ENCODE measurements at regions not wholly inside any gene's neighbourhood (a gene's known extent, or its start where the extent isn't known, plus 50 kb on each side); places are given as distances from the start of the nearest gene placed in this dataset.
"Not testable (repeated sequence)": the region's sequence is repeated elsewhere in the genome, so short reads cannot be mapped to it uniquely, and the experiment has no call there.

DNA sequence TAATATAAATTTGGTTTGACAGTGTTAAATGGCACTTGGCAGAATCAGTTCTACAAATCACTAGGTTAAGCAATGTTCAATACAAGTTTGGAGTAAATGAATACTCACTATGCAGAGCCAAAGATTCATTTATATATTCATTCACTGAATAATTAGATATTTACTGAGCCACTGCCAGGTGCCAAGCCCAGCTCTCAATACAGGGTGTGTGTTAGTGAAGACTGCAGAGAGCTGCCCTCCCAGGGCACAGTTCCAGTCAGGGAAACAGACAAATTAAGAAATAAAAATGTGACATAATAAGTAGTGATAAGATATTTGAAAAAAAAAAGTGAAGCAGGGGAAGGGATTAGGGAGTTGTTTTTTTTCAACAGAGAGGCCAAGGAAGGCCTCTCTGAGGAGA is 411.7 kb downstream of the KCNRG start:
- FAIRE-seq (no peak), DNase-seq (ENCODE audit: insufficient read length, low spot score) (no peak)
- TF ChIP-seq, protein P1, sequence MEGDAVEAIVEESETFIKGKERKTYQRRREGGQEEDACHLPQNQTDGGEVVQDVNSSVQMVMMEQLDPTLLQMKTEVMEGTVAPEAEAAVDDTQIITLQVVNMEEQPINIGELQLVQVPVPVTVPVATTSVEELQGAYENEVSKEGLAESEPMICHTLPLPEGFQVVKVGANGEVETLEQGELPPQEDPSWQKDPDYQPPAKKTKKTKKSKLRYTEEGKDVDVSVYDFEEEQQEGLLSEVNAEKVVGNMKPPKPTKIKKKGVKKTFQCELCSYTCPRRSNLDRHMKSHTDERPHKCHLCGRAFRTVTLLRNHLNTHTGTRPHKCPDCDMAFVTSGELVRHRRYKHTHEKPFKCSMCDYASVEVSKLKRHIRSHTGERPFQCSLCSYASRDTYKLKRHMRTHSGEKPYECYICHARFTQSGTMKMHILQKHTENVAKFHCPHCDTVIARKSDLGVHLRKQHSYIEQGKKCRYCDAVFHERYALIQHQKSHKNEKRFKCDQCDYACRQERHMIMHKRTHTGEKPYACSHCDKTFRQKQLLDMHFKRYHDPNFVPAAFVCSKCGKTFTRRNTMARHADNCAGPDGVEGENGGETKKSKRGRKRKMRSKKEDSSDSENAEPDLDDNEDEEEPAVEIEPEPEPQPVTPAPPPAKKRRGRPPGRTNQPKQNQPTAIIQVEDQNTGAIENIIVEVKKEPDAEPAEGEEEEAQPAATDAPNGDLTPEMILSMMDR (IDR thresholded peaks at IDR 0.05; ENCODE audit: insufficient read depth, missing control alignments): no peak

DNA sequence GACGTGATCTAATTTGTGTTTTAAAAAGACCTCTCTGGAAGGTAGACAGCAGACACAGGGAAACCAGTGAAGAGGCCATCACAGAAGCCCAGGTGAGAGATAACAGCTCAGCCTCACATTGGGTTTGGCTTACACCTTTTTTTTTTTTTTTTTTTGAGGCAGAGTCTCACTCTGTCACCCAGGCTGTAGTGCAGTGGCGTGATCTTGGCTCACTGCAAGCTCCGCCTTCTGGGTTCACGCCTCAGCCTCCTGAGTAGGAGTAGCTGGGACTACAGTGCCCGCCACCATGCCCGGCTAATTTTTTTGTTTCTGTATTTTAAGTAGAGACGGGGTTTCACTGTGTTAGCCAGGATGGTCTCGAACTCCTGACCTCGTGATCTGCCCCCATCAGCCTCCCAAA is 412.3 kb downstream of the KCNRG start:
- FAIRE-seq; DNase-seq (ENCODE audit: insufficient read length, low spot score): not testable (repeated sequence)

DNA sequence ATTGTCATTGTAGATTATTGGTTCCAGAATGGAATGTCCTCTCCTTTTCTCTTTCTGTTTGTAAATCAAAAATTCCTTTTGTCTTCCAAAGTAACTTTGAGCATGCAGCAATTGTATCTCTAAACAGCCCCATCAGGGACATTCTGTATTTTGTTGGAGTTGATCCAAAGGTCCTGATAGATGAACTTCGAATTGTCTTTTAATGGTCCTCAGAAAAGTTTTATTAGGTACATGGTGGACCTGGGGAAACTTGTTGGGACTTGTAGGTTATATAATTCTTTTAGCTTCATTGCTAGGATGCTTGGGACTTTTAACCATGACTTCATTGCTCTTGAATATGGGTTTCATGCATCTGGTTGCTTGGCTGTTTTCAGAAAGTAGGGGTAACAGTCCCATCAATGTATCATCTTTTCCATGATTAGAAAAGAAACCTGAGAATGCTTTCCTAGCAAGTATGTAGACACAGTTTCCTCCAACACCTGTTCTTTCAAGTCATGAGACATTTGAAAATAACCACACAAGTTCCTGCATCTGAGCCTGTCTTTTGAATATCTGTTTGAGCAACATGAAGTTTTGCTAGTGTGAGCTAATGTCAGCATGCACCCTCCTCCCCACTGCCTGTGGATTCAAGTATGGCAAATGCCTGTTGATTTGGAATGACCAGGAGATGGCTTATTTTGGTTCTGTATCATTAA is 413.1 kb downstream of the KCNRG start:
- DNase-seq (ENCODE audit: insufficient read length, low spot score): no peak
- TF ChIP-seq, protein P1 (IDR thresholded peaks at IDR 0.05; ENCODE audit: insufficient read depth, missing control alignments): no peak
- FAIRE-seq: no peak

DNA sequence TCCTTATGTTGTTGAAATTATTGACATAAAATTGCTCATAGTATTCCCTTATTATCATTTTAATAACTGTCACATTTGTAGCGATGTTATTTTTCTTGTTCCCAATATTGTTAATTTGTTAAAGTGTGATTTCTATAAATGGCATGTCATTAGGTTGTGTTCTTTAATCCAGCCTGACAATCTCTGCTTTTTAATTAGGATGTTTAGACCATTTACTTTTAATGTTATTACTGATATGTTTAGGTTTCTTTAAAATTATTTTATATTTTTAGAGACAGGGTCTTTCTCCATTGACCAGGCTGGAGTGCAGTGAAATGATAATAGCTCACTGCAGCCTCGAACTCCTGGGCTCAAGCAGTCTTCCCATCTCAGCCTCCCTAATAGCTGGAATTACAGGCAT is 408.5 kb downstream of the DLEU7 start:
- FAIRE-seq (no peak), DNase-seq (ENCODE audit: insufficient read length, low spot score) (no peak)
- TF ChIP-seq, protein P1 (IDR thresholded peaks at IDR 0.05; ENCODE audit: insufficient read depth, missing control alignments): no peak

DNA sequence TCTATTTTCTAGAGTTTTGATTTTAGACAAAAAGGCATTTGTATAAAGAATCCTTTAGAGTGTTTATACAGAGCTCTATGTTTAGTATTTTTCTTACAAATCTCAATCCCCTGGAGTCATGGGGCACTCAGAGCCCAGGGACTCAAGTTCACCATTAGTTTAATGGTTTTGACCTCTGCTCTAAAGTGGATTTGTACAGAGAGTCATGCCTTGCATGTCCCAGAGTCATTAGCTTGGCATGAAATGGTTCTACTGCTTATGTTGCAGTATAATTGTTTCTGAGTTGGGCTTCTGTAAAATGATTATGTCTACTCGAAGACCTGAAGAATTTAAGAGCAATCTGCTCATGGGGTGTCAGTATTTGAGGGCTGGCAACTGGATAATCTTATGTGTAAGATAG is 406.2 kb downstream of the DLEU7 start:
- TF ChIP-seq, protein P1 (IDR thresholded peaks at IDR 0.05; ENCODE audit: insufficient read depth, missing control alignments): no peak
- FAIRE-seq (no peak), DNase-seq (ENCODE audit: insufficient read length, low spot score) (no peak)

DNA sequence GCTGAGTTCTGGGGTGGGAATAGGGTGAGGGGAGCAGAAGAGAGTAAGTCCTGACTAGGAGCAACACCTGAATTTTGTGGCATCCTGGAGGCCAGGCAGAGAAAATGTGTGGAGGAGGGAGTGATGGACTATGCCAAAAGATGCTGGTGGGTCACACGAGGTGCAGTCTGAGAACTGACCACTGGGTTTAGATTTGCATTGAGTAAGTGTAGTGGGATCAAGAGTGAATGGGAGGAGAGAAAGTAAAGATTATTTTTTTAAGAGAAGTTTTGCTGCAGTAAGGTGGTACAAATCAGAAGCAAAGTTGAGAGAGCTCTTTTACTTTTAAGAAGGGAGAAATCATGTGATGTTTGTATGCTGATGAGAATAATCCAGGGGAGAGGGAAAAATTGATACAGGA is 405.1 kb downstream of the DLEU7 start:
- DNase-seq (ENCODE audit: insufficient read length, low spot score): no peak
- TF ChIP-seq, protein P1 (IDR thresholded peaks at IDR 0.05; ENCODE audit: insufficient read depth, missing control alignments): no peak
- FAIRE-seq: no peak

DNA sequence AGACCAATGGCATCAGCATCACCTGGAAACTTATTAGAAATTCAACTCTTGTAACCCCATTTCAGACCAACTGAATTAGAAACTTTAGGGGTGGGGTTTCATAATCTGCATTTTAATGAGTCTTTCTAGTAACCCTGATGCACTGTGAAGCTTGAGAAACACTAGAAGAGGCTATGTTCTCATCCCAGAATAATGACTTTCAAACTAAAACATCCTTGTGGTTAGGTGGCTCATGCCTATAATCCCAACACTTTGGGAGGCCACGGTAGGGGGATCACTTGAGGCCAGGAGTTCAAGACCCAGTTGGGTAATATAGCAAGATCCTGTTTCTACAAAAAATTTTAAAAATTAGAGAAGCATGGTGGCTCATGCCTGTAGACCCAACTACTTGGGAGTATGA is 402.4 kb downstream of the DLEU7 start:
- DNase-seq (ENCODE audit: insufficient read length, low spot score): no peak
- no peak for FAIRE-seq
- TF ChIP-seq, protein P1 (IDR thresholded peaks at IDR 0.05; ENCODE audit: insufficient read depth, missing control alignments): no peak

DNA sequence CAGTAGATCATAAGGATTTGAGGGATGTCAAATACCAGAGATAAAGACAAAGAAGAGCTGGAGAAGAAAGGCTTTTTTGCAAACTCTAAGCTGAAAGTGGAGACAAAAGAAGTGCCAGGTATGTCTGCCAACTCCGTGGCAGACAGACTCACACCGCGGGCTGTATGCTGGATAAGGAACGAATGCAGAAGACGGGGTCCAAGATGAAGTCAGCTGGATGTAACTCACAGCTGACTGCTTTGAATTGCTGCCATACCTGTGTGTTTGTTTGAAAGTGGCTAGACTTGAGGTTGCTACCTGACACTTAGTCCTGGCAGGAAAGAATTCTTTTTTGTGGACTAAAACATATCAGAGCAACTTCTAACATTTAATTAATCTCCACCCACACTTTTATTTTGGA is 398.8 kb downstream of the DLEU7 start:
- FAIRE-seq (no peak), DNase-seq (ENCODE audit: insufficient read length, low spot score) (no peak)
- TF ChIP-seq, protein P1 (IDR thresholded peaks at IDR 0.05; ENCODE audit: insufficient read depth, missing control alignments): no peak

Data from D721Med (cell line).